ENCODE measurements at regions not wholly inside any gene's neighbourhood (a gene's known extent, or its start where the extent isn't known, plus 50 kb on each side); places are given as distances from the start of the nearest gene placed in this dataset.

- TF ChIP-seq CTCF (conservative IDR thresholded peaks at IDR 0.05; ENCODE audit: low read depth, low read length) (no peak), EZH2 (IDR thresholded peaks at IDR 0.05; ENCODE audit: low read length, unreplicated experiment) (no peak), EZH2phosphoT487 (IDR thresholded peaks at IDR 0.05; ENCODE audit: borderline replicate concordance, low read length) (no peak)
Observed at GRCh38 chr7:84838857-84839256, 348.0 kb downstream of the SEMA3D start.

Measured in PC-3 (cell line).